ENCODE measurements at regions not wholly inside any gene's neighbourhood (a gene's known extent, or its start where the extent isn't known, plus 50 kb on each side); places are given as distances from the start of the nearest gene placed in this dataset.

DNA sequence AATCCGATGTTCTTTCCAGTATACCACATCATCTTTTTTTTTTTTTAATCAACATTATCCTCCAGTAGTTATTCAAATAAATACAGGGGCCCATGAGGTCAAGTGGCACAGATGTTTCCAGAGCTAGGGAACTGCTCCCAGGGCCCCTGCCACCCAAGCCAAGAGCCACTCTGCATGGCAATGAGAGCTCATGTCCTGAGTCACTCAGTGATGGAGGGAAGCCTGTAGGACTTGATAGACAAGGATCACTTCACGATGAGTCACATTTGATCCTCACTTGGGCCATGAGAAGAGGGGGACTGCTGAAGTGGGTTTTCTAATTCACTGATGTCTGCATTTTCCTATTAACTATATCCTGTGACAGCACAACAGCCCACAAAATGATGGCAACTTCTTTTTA lies 127.0 kb upstream of the PKDCC start:
- H3K4me3 ChIP-seq (ENCODE audit: low read depth in 1 of 2, low read length in 2 of 2), result no peak overlapping the region
- H3K27ac ChIP-seq (ENCODE audit: low read depth, low read length), result no peak overlapping the region
- H3K4me1 ChIP-seq (ENCODE audit: control insufficient read depth in 1 of 2, insufficient read depth in 2 of 2, low read length in 2 of 2), result peaks cover 3 to 21% of the 10 kb centered on the region in 2 donors
- H3K9ac ChIP-seq (ENCODE audit: low read depth in 1 of 2, low read length in 2 of 2), result no peak overlapping the region
- no peaks in the 10 kb centered on the region for H3K36me3 ChIP-seq (ENCODE audit: control insufficient read depth in 1 of 2, insufficient read depth in 2 of 2, low read length in 2 of 2)
- no peaks in the 10 kb centered on the region for H3K9me3 ChIP-seq (ENCODE audit: control insufficient read depth in 1 of 2, low read length in 2 of 2)
- H3K27me3 ChIP-seq (ENCODE audit: control insufficient read depth in 1 of 2, insufficient read depth in 2 of 2, low read length in 2 of 2), result no peaks in the 10 kb centered on the region

- peaks cover 3 to 21% of the 10 kb centered on the region in 2 donors for H3K4me1 ChIP-seq (ENCODE audit: control insufficient read depth in 1 of 2, insufficient read depth in 2 of 2, low read length in 2 of 2)
- no peak overlapping the region for H3K27ac ChIP-seq (ENCODE audit: low read depth, low read length)
Measured at GRCh38 chr2:41922177-41922576, 125.6 kb upstream of the PKDCC start.

GRCh38 chr2:41923156-41923786 lies 124.5 kb upstream of the PKDCC start:
- Histone ChIP-seq H3K4me1 (ENCODE audit: control insufficient read depth in 1 of 2, insufficient read depth in 2 of 2, low read length in 2 of 2) (peaks cover 3 to 21% of the 10 kb centered on the region in 2 donors), H3K27me3 (ENCODE audit: control insufficient read depth in 1 of 2, insufficient read depth in 2 of 2, low read length in 2 of 2) (no peaks in the 10 kb centered on the region), H3K9ac (ENCODE audit: low read depth in 1 of 2, low read length in 2 of 2) (no peak overlapping the region), H3K9me3 (ENCODE audit: control insufficient read depth in 1 of 2, low read length in 2 of 2) (no peaks in the 10 kb centered on the region), H3K4me3 (ENCODE audit: low read depth in 1 of 2, low read length in 2 of 2) (no peak overlapping the region), H3K36me3 (ENCODE audit: control insufficient read depth in 1 of 2, insufficient read depth in 2 of 2, low read length in 2 of 2) (no peaks in the 10 kb centered on the region), H3K27ac (ENCODE audit: low read depth, low read length) (no peak overlapping the region)

More at GRCh38 chr2:41922177-41922576, 125.6 kb upstream of the PKDCC start:
- Histone ChIP-seq H3K4me3 (ENCODE audit: low read depth in 1 of 2, low read length in 2 of 2) (no peak overlapping the region), H3K9me3 (ENCODE audit: control insufficient read depth in 1 of 2, low read length in 2 of 2) (no peaks in the 10 kb centered on the region), H3K36me3 (ENCODE audit: control insufficient read depth in 1 of 2, insufficient read depth in 2 of 2, low read length in 2 of 2) (no peaks in the 10 kb centered on the region), H3K9ac (ENCODE audit: low read depth in 1 of 2, low read length in 2 of 2) (no peak overlapping the region), H3K27me3 (ENCODE audit: control insufficient read depth in 1 of 2, insufficient read depth in 2 of 2, low read length in 2 of 2) (no peaks in the 10 kb centered on the region)

DNA sequence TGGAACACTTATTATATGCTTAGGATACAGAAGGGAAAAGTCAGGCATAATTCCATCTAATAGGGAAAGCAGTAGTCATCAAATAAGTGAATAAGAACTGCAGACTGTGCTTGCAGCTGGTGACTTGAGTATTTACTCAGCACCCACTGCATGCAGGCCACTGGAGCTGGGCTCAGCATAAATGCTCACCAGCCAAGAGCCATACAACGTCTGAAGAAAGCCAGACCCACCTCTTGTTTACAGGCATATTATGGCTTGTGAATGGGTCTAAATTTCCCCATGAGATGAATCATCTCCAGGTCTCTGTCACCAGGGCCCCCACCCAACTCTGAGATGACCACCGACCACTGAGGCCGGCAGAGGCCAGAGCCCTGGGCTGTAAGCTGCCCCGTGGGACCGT lies 123.8 kb upstream of the PKDCC start:
- no peak overlapping the region for H3K4me3 ChIP-seq (ENCODE audit: low read depth in 1 of 2, low read length in 2 of 2)
- H3K36me3 ChIP-seq (ENCODE audit: control insufficient read depth in 1 of 2, insufficient read depth in 2 of 2, low read length in 2 of 2), result no peaks in the 10 kb centered on the region
- no peak overlapping the region for H3K9ac ChIP-seq (ENCODE audit: low read depth in 1 of 2, low read length in 2 of 2)
- no peaks in the 10 kb centered on the region for H3K27me3 ChIP-seq (ENCODE audit: control insufficient read depth in 1 of 2, insufficient read depth in 2 of 2, low read length in 2 of 2)
- peaks cover 3 to 21% of the 10 kb centered on the region in 2 donors for H3K4me1 ChIP-seq (ENCODE audit: control insufficient read depth in 1 of 2, insufficient read depth in 2 of 2, low read length in 2 of 2)
- no peak overlapping the region for H3K27ac ChIP-seq (ENCODE audit: low read depth, low read length)
- no peaks in the 10 kb centered on the region for H3K9me3 ChIP-seq (ENCODE audit: control insufficient read depth in 1 of 2, low read length in 2 of 2)

DNA sequence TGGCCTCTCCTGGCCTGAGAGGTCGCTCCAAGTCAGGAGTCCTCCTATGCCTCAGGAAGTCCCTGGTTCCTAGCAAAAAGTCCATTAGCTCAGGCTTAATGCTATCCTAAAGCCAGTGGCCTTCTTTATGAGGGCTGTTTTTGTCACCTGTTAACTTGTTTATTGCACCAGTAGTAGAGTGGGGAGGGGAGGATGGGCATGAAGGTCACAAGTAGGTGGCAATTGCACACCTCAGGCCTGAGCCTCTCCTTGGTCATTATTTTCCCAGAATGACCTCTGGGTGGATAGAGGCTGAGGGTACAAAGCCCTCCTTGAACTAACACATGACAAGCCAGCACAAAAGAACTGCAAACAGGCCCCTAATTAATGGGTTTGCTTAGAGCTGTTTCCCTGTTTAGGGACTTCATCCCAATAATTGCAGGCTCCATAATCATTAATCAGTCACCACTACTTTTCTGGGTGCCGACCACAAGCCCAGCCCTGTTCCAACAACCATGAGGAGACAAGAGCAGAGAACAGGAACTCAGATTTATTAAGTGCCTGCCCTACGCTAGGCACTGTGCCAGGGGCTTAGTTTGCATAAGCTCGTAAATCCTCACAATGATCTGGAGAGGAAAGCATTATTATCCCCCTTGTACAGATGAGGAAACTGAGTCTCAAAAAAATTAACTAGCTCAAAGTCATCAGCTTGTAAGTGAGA lies 123.0 kb upstream of the PKDCC start:
- Histone ChIP-seq H3K9me3 (ENCODE audit: control insufficient read depth in 1 of 2, low read length in 2 of 2) (no peaks in the 10 kb centered on the region), H3K27ac (ENCODE audit: low read depth, low read length) (no peak overlapping the region), H3K27me3 (ENCODE audit: control insufficient read depth in 1 of 2, insufficient read depth in 2 of 2, low read length in 2 of 2) (no peaks in the 10 kb centered on the region), H3K4me1 (ENCODE audit: control insufficient read depth in 1 of 2, insufficient read depth in 2 of 2, low read length in 2 of 2) (peaks cover 3 to 21% of the 10 kb centered on the region in 2 donors), H3K4me3 (ENCODE audit: low read depth in 1 of 2, low read length in 2 of 2) (no peak overlapping the region), H3K36me3 (ENCODE audit: control insufficient read depth in 1 of 2, insufficient read depth in 2 of 2, low read length in 2 of 2) (no peaks in the 10 kb centered on the region), H3K9ac (ENCODE audit: low read depth in 1 of 2, low read length in 2 of 2) (no peak overlapping the region)

DNA sequence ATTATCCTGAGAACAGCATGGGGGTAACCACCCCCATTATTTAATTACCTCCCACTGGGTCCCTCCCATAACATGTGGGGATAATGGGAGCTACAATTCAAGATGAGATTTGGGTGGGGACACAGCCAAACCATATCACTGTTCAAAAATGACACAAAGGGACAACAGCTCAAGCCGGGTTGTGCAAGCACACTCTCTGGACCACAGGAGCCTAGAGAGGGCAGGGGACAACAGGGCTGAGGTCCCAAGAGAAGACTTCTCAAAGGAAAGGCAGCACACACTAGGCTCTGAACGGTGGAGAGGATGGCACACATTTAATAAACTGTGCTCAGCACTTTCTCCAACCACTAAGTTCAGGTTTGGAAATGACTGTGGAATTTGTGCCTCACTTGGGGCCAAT lies 122.1 kb upstream of the PKDCC start:
- H3K9me3 ChIP-seq (ENCODE audit: control insufficient read depth in 1 of 2, low read length in 2 of 2), result no peaks in the 10 kb centered on the region
- no peak overlapping the region for H3K9ac ChIP-seq (ENCODE audit: low read depth in 1 of 2, low read length in 2 of 2)
- no peaks in the 10 kb centered on the region for H3K27me3 ChIP-seq (ENCODE audit: control insufficient read depth in 1 of 2, insufficient read depth in 2 of 2, low read length in 2 of 2)
- peaks cover 3 to 21% of the 10 kb centered on the region in 2 donors for H3K4me1 ChIP-seq (ENCODE audit: control insufficient read depth in 1 of 2, insufficient read depth in 2 of 2, low read length in 2 of 2)
- H3K4me3 ChIP-seq (ENCODE audit: low read depth in 1 of 2, low read length in 2 of 2), result no peak overlapping the region
- no peak overlapping the region for H3K27ac ChIP-seq (ENCODE audit: low read depth, low read length)
- no peaks in the 10 kb centered on the region for H3K36me3 ChIP-seq (ENCODE audit: control insufficient read depth in 1 of 2, insufficient read depth in 2 of 2, low read length in 2 of 2)

GRCh38 chr2:41926614-41927580 lies 120.9 kb upstream of the PKDCC start:
- H3K4me3 ChIP-seq (ENCODE audit: low read depth in 1 of 2, low read length in 2 of 2), result no peak overlapping the region
- H3K27me3 ChIP-seq (ENCODE audit: control insufficient read depth in 1 of 2, insufficient read depth in 2 of 2, low read length in 2 of 2), result no peaks in the 10 kb centered on the region
- H3K27ac ChIP-seq (ENCODE audit: low read depth, low read length), result no peak overlapping the region
- H3K9ac ChIP-seq (ENCODE audit: low read depth in 1 of 2, low read length in 2 of 2), result no peak overlapping the region
- no peaks in the 10 kb centered on the region for H3K36me3 ChIP-seq (ENCODE audit: control insufficient read depth in 1 of 2, insufficient read depth in 2 of 2, low read length in 2 of 2)
- peaks cover 3 to 21% of the 10 kb centered on the region in 2 donors for H3K4me1 ChIP-seq (ENCODE audit: control insufficient read depth in 1 of 2, insufficient read depth in 2 of 2, low read length in 2 of 2)
- no peaks in the 10 kb centered on the region for H3K9me3 ChIP-seq (ENCODE audit: control insufficient read depth in 1 of 2, low read length in 2 of 2)

GRCh38 chr2:41927581-41928264 lies 120.1 kb upstream of the PKDCC start:
- H3K27me3 ChIP-seq (ENCODE audit: control insufficient read depth in 1 of 2, insufficient read depth in 2 of 2, low read length in 2 of 2), result no peaks in the 10 kb centered on the region
- peaks cover 0 to 22% of the 10 kb centered on the region in 2 donors for H3K4me1 ChIP-seq (ENCODE audit: control insufficient read depth in 1 of 2, insufficient read depth in 2 of 2, low read length in 2 of 2)
- no peaks in the 10 kb centered on the region for H3K36me3 ChIP-seq (ENCODE audit: control insufficient read depth in 1 of 2, insufficient read depth in 2 of 2, low read length in 2 of 2)
- no peaks in the 10 kb centered on the region for H3K9me3 ChIP-seq (ENCODE audit: control insufficient read depth in 1 of 2, low read length in 2 of 2)
- no peak overlapping the region for H3K27ac ChIP-seq (ENCODE audit: low read depth, low read length)
- no peak overlapping the region for H3K9ac ChIP-seq (ENCODE audit: low read depth in 1 of 2, low read length in 2 of 2)
- no peak overlapping the region for H3K4me3 ChIP-seq (ENCODE audit: low read depth in 1 of 2, low read length in 2 of 2)

GRCh38 chr2:41928526-41928925 lies 119.3 kb upstream of the PKDCC start:
- Histone ChIP-seq H3K27ac (ENCODE audit: low read depth, low read length) (no peak overlapping the region), H3K27me3 (ENCODE audit: control insufficient read depth in 1 of 2, insufficient read depth in 2 of 2, low read length in 2 of 2) (no peaks in the 10 kb centered on the region), H3K36me3 (ENCODE audit: control insufficient read depth in 1 of 2, insufficient read depth in 2 of 2, low read length in 2 of 2) (no peaks in the 10 kb centered on the region), H3K4me3 (ENCODE audit: low read depth in 1 of 2, low read length in 2 of 2) (no peak overlapping the region), H3K4me1 (ENCODE audit: control insufficient read depth in 1 of 2, insufficient read depth in 2 of 2, low read length in 2 of 2) (peaks cover 3 to 24% of the 10 kb centered on the region in 2 donors), H3K9ac (ENCODE audit: low read depth in 1 of 2, low read length in 2 of 2) (no peak overlapping the region), H3K9me3 (ENCODE audit: control insufficient read depth in 1 of 2, low read length in 2 of 2) (no peaks in the 10 kb centered on the region)
